ENCODE measurements at regions not wholly inside any gene's neighbourhood (a gene's known extent, or its start where the extent isn't known, plus 50 kb on each side); places are given as distances from the start of the nearest gene placed in this dataset.

- Mint-ChIP-seq H3K9me3 (ENCODE audit: low read depth) (peaks cover 5% of the 10 kb centered on the region), H3K4me3 (ENCODE audit: low read depth) (no peak overlapping the region), H3K36me3 (ENCODE audit: insufficient read depth) (no peaks in the 10 kb centered on the region), H3K27me3 (peaks cover 4% of the 10 kb centered on the region), H3K27ac (no peak overlapping the region), H3K4me1 (ENCODE audit: low read depth) (no peaks in the 10 kb centered on the region)
- TF ChIP-seq CTCF (IDR thresholded peaks at IDR 0.05; ENCODE audit: unreplicated experiment), result no peak
- DNase-seq (ENCODE audit: low spot score, unreplicated experiment), result no peak
Measured at GRCh38 chr19:31445406-31445805, 96.2 kb upstream of the TSHZ3 start.

- no peak overlapping the region for H3K27ac Mint-ChIP-seq
Measured at GRCh38 chr19:31448221-31448657, 99.0 kb upstream of the TSHZ3 start.

GRCh38 chr19:31449379-31449778, 100.1 kb upstream of the TSHZ3 start:
- Mint-ChIP-seq H3K4me1 (ENCODE audit: low read depth) (no peaks in the 10 kb centered on the region), H3K36me3 (ENCODE audit: insufficient read depth) (no peaks in the 10 kb centered on the region), H3K4me3 (ENCODE audit: low read depth) (no peak overlapping the region), H3K27ac (no peak overlapping the region), H3K9me3 (ENCODE audit: low read depth) (peaks cover under 1% of the 10 kb centered on the region), H3K27me3 (peaks cover 7% of the 10 kb centered on the region)
- DNase-seq (ENCODE audit: low spot score, unreplicated experiment), result no peak
- no peak for TF ChIP-seq CTCF (IDR thresholded peaks at IDR 0.05; ENCODE audit: unreplicated experiment)

More at GRCh38 chr19:31448221-31448657, 99.0 kb upstream of the TSHZ3 start:
- H3K36me3 Mint-ChIP-seq (ENCODE audit: insufficient read depth), result no peaks in the 10 kb centered on the region
- H3K9me3 Mint-ChIP-seq (ENCODE audit: low read depth), result peaks cover 5% of the 10 kb centered on the region
- peaks cover 7% of the 10 kb centered on the region for H3K27me3 Mint-ChIP-seq
- DNase-seq (ENCODE audit: low spot score, unreplicated experiment), result no peak
- H3K4me3 Mint-ChIP-seq (ENCODE audit: low read depth), result no peak overlapping the region
- no peak for TF ChIP-seq CTCF (IDR thresholded peaks at IDR 0.05; ENCODE audit: unreplicated experiment)
- H3K4me1 Mint-ChIP-seq (ENCODE audit: low read depth), result no peaks in the 10 kb centered on the region

DNA sequence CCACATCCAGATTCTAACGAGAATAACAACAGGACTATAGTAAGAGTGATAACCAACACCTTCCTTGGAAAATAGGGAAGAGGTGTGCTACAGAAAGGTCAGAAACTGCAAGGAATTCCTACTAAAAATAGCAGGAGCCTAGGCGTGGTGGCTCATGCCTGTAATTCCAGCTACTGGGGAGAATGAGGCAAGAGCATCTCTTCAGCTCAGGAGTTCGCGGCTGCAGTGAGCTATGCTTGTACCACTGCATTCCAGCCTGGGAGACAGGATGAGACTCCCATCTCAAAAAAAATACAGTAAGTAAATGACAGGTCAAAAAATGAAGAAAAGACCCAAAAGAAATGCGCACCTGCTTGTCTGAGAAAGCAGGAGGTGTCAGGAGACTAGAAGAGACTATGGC, 101.5 kb upstream of the TSHZ3 start:
- Mint-ChIP-seq H3K4me3 (ENCODE audit: low read depth) (no peak overlapping the region), H3K36me3 (ENCODE audit: insufficient read depth) (no peaks in the 10 kb centered on the region), H3K9me3 (ENCODE audit: low read depth) (no peaks in the 10 kb centered on the region), H3K27ac (no peak overlapping the region), H3K4me1 (ENCODE audit: low read depth) (no peaks in the 10 kb centered on the region), H3K27me3 (peaks cover 7% of the 10 kb centered on the region)
- no peak for DNase-seq (ENCODE audit: low spot score, unreplicated experiment)
- TF ChIP-seq CTCF (IDR thresholded peaks at IDR 0.05; ENCODE audit: unreplicated experiment), result no peak

GRCh38 chr19:31451686-31452330, 102.6 kb upstream of the TSHZ3 start:
- peaks cover 7% of the 10 kb centered on the region for H3K27me3 Mint-ChIP-seq
- no peaks in the 10 kb centered on the region for H3K9me3 Mint-ChIP-seq (ENCODE audit: low read depth)
- no peaks in the 10 kb centered on the region for H3K4me1 Mint-ChIP-seq (ENCODE audit: low read depth)
- H3K27ac Mint-ChIP-seq, result no peak overlapping the region
- H3K4me3 Mint-ChIP-seq (ENCODE audit: low read depth), result no peak overlapping the region
- TF ChIP-seq CTCF (IDR thresholded peaks at IDR 0.05; ENCODE audit: unreplicated experiment), result no peak
- no peak for DNase-seq (ENCODE audit: low spot score, unreplicated experiment)
- no peaks in the 10 kb centered on the region for H3K36me3 Mint-ChIP-seq (ENCODE audit: insufficient read depth)
